Immature natural killer cell (primary cell): ENCODE measurements at regions not wholly inside any gene's neighbourhood (a gene's known extent, or its start where the extent isn't known, plus 50 kb on each side); places are given as distances from the start of the nearest gene placed in this dataset.

Experiments
- DNase-seq, 3 donors: peaks; one replicate each; pipeline ENCODE4 v3.0.0; 2022; ENCODE audit warnings: mixed read lengths in 1 of 3
- H3K27ac Mint-ChIP-seq, 6 donors: one replicate each; pipeline ENCODE4 v1.8.0; 2020; ENCODE audit warnings: mixed read lengths in 6 of 6, mild to moderate bottlenecking in 5 of 6, inconsistent platforms in 4 of 6, moderate library complexity in 3 of 6
- H3K27me3 Mint-ChIP-seq, 3 donors: one replicate each; pipeline ENCODE4 v1.8.0; 2020 to 2021; ENCODE audit warnings: low read depth in 3 of 3, mild to moderate bottlenecking in 3 of 3, mixed read lengths in 3 of 3, moderate library complexity in 3 of 3, inconsistent platforms in 1 of 3
- H3K36me3 Mint-ChIP-seq, 3 donors: one replicate each; pipeline ENCODE4 v1.8.0; 2020; ENCODE audit warnings: mixed read lengths in 3 of 3, inconsistent platforms in 2 of 3, mild to moderate bottlenecking in 2 of 3
- H3K4me1 Mint-ChIP-seq, 2 donors: one replicate each; pipeline ENCODE4 v1.8.0; 2020; ENCODE audit warnings: inconsistent platforms in 2 of 2, mild to moderate bottlenecking in 2 of 2, mixed read lengths in 2 of 2, moderate library complexity in 1 of 2
- H3K4me3 Mint-ChIP-seq, 5 donors: one replicate each; pipeline ENCODE4 v1.8.0; 2020; ENCODE audit warnings: mild to moderate bottlenecking in 5 of 5, mixed read lengths in 5 of 5, inconsistent platforms in 3 of 5, moderate library complexity in 3 of 5
- H3K9me3 Mint-ChIP-seq, 6 donors: one replicate each; pipeline ENCODE4 v1.8.0; 2020; ENCODE audit warnings: mild to moderate bottlenecking in 6 of 6, mixed read lengths in 6 of 6, inconsistent platforms in 4 of 6, moderate library complexity in 3 of 6

GRCh38 chr6:164439331-164439730 is 870.1 kb downstream of the C6orf118 start:
- H3K36me3 Mint-ChIP-seq = no peaks in the 10 kb centered on the region
- no peak overlapping the region for H3K4me3 Mint-ChIP-seq
- H3K4me1 Mint-ChIP-seq = no peaks in the 10 kb centered on the region
- no peaks in the 10 kb centered on the region for H3K27me3 Mint-ChIP-seq
- H3K9me3 Mint-ChIP-seq = peaks cover 7 to 55% (median 15%) of the 10 kb centered on the region in 6 donors
- no peak overlapping the region for H3K27ac Mint-ChIP-seq
- no peak for DNase-seq

GRCh38 chr6:164436976-164437375 is 872.4 kb downstream of the C6orf118 start:
- peaks cover 2 to 45% (median 10%) of the 10 kb centered on the region in 6 donors for H3K9me3 Mint-ChIP-seq
- no peak for DNase-seq
- no peak overlapping the region for H3K27ac Mint-ChIP-seq
- H3K4me1 Mint-ChIP-seq = no peaks in the 10 kb centered on the region
- H3K27me3 Mint-ChIP-seq = no peaks in the 10 kb centered on the region
- H3K36me3 Mint-ChIP-seq = no peaks in the 10 kb centered on the region
- no peak overlapping the region for H3K4me3 Mint-ChIP-seq

- H3K27ac Mint-ChIP-seq = no peak overlapping the region
- no peak overlapping the region for H3K4me3 Mint-ChIP-seq
- H3K36me3 Mint-ChIP-seq = no peaks in the 10 kb centered on the region
- H3K9me3 Mint-ChIP-seq = peaks cover 4 to 30% (median 10%) of the 10 kb centered on the region in 6 donors
- H3K4me1 Mint-ChIP-seq = no peaks in the 10 kb centered on the region
- peaks cover 0 to 2% (median 2%) of the 10 kb centered on the region in 3 donors for H3K27me3 Mint-ChIP-seq
- DNase-seq = no peak
These were observed 881.5 kb downstream of the C6orf118 start for GRCh38 chr6:164427728-164428402.

- Mint-ChIP-seq H3K4me1 (no peaks in the 10 kb centered on the region), H3K9me3 (peaks cover 13 to 39% (median 19%) of the 10 kb centered on the region in 6 donors), H3K27me3 (peaks cover 0 to 4% (median 2%) of the 10 kb centered on the region in 3 donors), H3K36me3 (no peaks in the 10 kb centered on the region), H3K4me3 (no peak overlapping the region), H3K27ac (no peak overlapping the region)
- no peak for DNase-seq
These were observed 884.9 kb downstream of the C6orf118 start for GRCh38 chr6:164424489-164424888.

- H3K4me3 Mint-ChIP-seq = no peak overlapping the region
- H3K36me3 Mint-ChIP-seq = no peaks in the 10 kb centered on the region
- DNase-seq = no peak
- H3K9me3 Mint-ChIP-seq = peaks cover 11 to 34% (median 19%) of the 10 kb centered on the region in 6 donors
- no peak overlapping the region for H3K27ac Mint-ChIP-seq
- H3K4me1 Mint-ChIP-seq = no peaks in the 10 kb centered on the region
- peaks cover 0 to 4% (median 2%) of the 10 kb centered on the region in 3 donors for H3K27me3 Mint-ChIP-seq
These were observed 890.3 kb downstream of the C6orf118 start for GRCh38 chr6:164419099-164419498.

- Mint-ChIP-seq H3K4me3 (no peak overlapping the region), H3K36me3 (no peaks in the 10 kb centered on the region), H3K27ac (no peak overlapping the region), H3K4me1 (no peaks in the 10 kb centered on the region), H3K9me3 (peaks cover 11 to 31% (median 18%) of the 10 kb centered on the region in 6 donors), H3K27me3 (peaks cover 2 to 5% (median 4%) of the 10 kb centered on the region in 3 donors)
- no peak for DNase-seq
These were observed 891.2 kb downstream of the C6orf118 start for GRCh38 chr6:164418262-164418588.

GRCh38 chr6:164417537-164418261 is 891.7 kb downstream of the C6orf118 start:
- no peaks in the 10 kb centered on the region for H3K36me3 Mint-ChIP-seq
- H3K4me3 Mint-ChIP-seq = no peak overlapping the region
- no peak overlapping the region for H3K27ac Mint-ChIP-seq
- no peak for DNase-seq
- H3K27me3 Mint-ChIP-seq = peaks cover 2 to 5% (median 4%) of the 10 kb centered on the region in 3 donors
- H3K4me1 Mint-ChIP-seq = no peaks in the 10 kb centered on the region
- peaks cover 11 to 30% (median 18%) of the 10 kb centered on the region in 6 donors for H3K9me3 Mint-ChIP-seq

- Mint-ChIP-seq H3K27me3 (peaks cover 1 to 4% (median 2%) of the 10 kb centered on the region in 3 donors), H3K9me3 (peaks cover 3 to 28% (median 11%) of the 10 kb centered on the region in 6 donors), H3K36me3 (no peaks in the 10 kb centered on the region), H3K4me3 (no peak overlapping the region), H3K4me1 (no peaks in the 10 kb centered on the region), H3K27ac (no peak overlapping the region)
- DNase-seq = no peak
These were observed 893.4 kb downstream of the C6orf118 start for GRCh38 chr6:164415832-164416563.

GRCh38 chr6:164414695-164415094 is 894.7 kb downstream of the C6orf118 start:
- Mint-ChIP-seq H3K4me1 (no peaks in the 10 kb centered on the region), H3K4me3 (no peak overlapping the region), H3K27me3 (peaks cover 1 to 2% (median 2%) of the 10 kb centered on the region in 3 donors), H3K36me3 (no peaks in the 10 kb centered on the region), H3K9me3 (peaks cover 0 to 25% (median 10%) of the 10 kb centered on the region in 6 donors), H3K27ac (no peak overlapping the region)
- no peak for DNase-seq

GRCh38 chr6:164412566-164412965 is 896.8 kb downstream of the C6orf118 start:
- Mint-ChIP-seq H3K9me3 (peaks cover 0 to 25% (median 9%) of the 10 kb centered on the region in 6 donors), H3K27me3 (peaks cover 1 to 4% (median 3%) of the 10 kb centered on the region in 3 donors), H3K27ac (no peak overlapping the region), H3K4me3 (no peak overlapping the region), H3K36me3 (no peaks in the 10 kb centered on the region), H3K4me1 (no peaks in the 10 kb centered on the region)
- no peak for DNase-seq

GRCh38 chr6:164410017-164410416 is 899.4 kb downstream of the C6orf118 start:
- DNase-seq = no peak

GRCh38 chr6:164409309-164410009 is 899.9 kb downstream of the C6orf118 start:
- Mint-ChIP-seq H3K4me3 (no peak overlapping the region), H3K27ac (no peak overlapping the region), H3K27me3 (peaks cover 3 to 4% (median 3%) of the 10 kb centered on the region in 3 donors), H3K9me3 (peaks cover 0 to 39% (median 12%) of the 10 kb centered on the region in 6 donors), H3K36me3 (no peaks in the 10 kb centered on the region), H3K4me1 (no peaks in the 10 kb centered on the region)
- no peak for DNase-seq

More at GRCh38 chr6:164410017-164410416, 899.4 kb downstream of the C6orf118 start:
- Mint-ChIP-seq H3K27me3 (peaks cover 2 to 4% (median 3%) of the 10 kb centered on the region in 3 donors), H3K36me3 (no peaks in the 10 kb centered on the region), H3K27ac (no peak overlapping the region), H3K9me3 (peaks cover 0 to 35% (median 11%) of the 10 kb centered on the region in 6 donors), H3K4me3 (no peak overlapping the region), H3K4me1 (no peaks in the 10 kb centered on the region)

- H3K27me3 Mint-ChIP-seq = peaks cover 2 to 4% (median 2%) of the 10 kb centered on the region in 3 donors
- H3K4me1 Mint-ChIP-seq = no peaks in the 10 kb centered on the region
- H3K36me3 Mint-ChIP-seq = no peaks in the 10 kb centered on the region
- H3K27ac Mint-ChIP-seq = no peak overlapping the region
- no peak for DNase-seq
- H3K9me3 Mint-ChIP-seq = peaks cover 2 to 39% (median 12%) of the 10 kb centered on the region in 6 donors
- H3K4me3 Mint-ChIP-seq = no peak overlapping the region
These were observed 900.5 kb downstream of the C6orf118 start for GRCh38 chr6:164408868-164409267.
